GM12892 (cell line): ENCODE measurements at regions not wholly inside any gene's neighbourhood (a gene's known extent, or its start where the extent isn't known, plus 50 kb on each side); places are given as distances from the start of the nearest gene placed in this dataset.

Experiments
- DNase-seq: peaks from one replicate; pipeline ENCODE4 v3.0.0; 2011; ENCODE audit not compliant: insufficient read length
- FAIRE-seq: peaks from 2 replicates; lab custom pipeline; 2011; peaks lifted over from hg19 to GRCh38; lab: Jason Lieb, UNC
- POLR2A ChIP-seq: IDR thresholded peaks from 2 replicates; pipeline ENCODE4 v1.6.1; 2011; ENCODE audit warnings: low read depth, low read length, control low read depth
- POLR2AphosphoS5 ChIP-seq: IDR thresholded peaks from 2 replicates; pipeline ENCODE4 v1.6.1; 2011; ENCODE audit warnings: low read depth, low read length, control low read depth
- TAF1 ChIP-seq: IDR thresholded peaks from 2 replicates; pipeline ENCODE4 v1.6.1; 2011; ENCODE audit warnings: low read depth, mild to moderate bottlenecking, control low read depth, low read length, borderline replicate concordance

DNA sequence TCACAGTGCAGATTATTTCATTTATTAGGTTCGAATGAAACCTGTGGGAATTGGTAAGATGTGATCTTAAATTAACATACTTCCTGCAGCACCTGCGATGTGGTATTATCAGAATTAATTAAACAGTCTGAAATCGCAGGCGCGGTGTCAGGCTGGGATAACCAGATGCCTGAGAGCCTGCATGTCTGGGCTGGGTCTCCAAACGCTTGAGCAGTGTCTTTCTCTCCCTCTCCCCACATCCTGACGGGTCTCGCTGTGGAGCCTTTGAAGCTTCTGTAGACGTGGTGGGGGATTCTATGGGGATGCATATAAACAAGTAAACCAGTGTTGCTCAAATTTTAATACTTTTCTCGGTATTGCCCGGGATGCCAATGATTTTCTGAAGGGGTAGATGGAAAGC is 366.2 kb upstream of the SPRED2 start:
- TF ChIP-seq TAF1 (no peak), POLR2AphosphoS5 (no peak), POLR2A (no peak)
- DNase-seq (no peak), FAIRE-seq (no peak)

DNA sequence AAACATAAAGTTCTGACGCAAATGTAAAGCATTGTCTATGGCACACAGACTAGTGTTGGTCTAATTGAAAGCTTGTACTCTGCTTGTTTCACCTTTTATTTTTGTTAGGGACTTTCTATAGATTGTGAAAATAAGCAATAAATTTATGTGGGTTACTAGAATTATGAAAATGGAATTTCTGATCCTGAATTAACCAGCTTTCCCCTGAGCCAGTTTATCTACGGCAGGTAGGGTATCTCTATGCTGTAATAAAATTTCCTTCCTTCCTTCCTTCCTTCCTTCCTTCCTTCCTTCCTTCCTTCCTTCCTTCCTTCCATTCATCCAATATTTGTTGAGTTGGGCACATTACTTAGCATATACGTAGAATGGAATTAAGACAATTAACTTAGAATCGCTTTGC is 362.6 kb upstream of the SPRED2 start:
- TF ChIP-seq POLR2A, result no peak
- FAIRE-seq (no peak), DNase-seq (no peak)

DNA sequence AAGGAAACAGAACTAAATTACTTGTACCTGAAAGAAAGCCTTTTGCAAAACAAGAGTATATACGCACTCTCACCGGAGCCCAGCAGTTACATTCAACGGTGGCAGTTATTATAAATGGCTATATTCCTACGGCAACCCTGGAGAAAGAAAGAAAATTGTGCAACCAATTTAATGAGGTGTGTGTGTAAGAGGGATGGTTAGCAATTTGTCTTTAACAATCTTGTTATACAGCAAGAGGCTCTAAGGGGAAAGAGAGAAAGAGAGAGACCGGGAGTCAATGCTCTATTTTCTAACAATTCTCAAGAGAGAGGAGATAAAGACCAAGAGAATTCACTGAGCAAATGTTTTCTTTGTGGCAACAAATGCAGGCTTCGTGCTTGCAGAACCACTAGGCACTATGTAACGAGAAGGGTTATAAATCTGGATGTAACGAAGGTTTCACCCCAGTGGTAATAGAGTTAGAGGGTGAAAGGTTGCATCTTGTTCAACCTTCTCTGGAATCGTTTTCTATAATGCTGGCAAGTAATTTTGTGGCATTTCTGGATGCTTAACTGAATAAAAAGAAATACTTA is 359.1 kb upstream of the SPRED2 start:
- TF ChIP-seq POLR2A, result no peak
- no peak for TF ChIP-seq POLR2AphosphoS5
- TF ChIP-seq TAF1, result no peak
- FAIRE-seq (no peak), DNase-seq (no peak)

DNA sequence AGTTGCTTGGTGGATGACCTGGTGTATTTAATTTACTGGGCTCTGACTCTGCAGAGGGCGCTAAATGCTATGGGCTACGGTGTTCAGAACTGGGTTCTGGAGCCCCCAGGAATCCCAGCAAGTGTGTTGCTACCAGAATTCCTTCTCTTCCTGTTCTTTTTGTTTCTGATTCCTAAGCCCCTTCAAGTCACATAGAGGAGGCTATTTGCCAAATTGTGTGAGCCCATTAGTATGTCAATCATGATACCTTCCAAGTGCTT is 358.2 kb upstream of the SPRED2 start:
- DNase-seq (no peak), FAIRE-seq (no peak)
- no peak for TF ChIP-seq POLR2AphosphoS5
- no peak for TF ChIP-seq POLR2A
- TF ChIP-seq TAF1, result no peak

DNA sequence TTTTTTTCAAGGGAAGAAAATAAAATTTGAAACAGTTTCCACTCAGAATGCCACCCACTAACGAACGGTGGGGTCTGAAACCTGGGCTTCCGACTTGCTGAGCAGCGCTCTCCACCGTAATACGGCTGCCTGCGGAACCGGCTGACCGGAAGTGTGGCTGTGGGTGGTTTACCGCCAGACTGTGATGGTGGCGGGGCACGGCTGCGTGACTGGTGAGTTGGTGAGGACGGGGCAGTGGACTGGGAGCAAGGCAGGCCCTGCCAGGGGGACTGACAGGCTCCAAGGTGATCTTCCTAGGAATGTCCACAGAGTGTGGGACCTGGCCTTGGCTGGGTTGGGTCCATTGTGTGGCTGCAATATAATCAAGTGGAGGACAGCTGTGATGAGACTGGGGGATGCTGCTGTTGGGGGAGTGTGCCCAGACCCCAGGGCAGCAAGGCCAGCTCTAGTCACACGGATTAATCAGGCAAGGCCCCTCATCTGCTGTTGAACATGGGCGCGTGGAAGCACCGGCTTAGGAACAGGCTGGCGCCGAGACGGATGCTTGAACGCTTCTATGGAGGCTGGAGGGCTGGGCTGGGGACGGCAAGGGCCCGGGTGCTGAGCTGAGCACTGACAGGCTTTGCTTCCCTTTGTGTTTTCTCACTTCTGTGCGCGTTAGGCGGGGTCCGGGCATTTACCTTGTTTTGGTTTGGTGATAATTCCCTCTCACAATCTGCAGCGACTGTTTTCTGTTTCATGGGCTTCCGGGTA is 357.7 kb upstream of the SPRED2 start:
- FAIRE-seq, result no peak
- DNase-seq, result no peak
- TF ChIP-seq TAF1 (no peak), POLR2AphosphoS5 (no peak), POLR2A (no peak)

DNA sequence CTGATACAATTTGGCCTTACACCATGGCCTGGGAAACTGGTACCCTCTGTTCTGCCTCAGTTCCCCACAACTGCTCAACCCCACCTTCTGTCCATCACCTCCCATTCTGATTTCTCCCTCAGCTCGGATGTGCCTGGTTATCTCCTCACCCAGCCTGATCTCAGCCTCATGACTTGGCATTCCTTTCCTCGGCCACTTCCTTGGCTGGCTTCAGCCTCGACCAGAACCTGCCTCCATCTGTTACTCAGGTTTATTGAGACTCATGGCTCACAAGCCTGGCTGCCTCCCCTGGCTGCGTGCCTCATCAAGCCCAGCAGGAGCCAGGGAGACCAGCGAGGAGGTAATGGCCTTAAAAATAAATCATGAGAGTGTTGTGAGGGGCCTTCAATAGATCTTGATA is 356.2 kb upstream of the SPRED2 start:
- FAIRE-seq (no peak), DNase-seq (no peak)
- TF ChIP-seq POLR2AphosphoS5, result no peak

DNA sequence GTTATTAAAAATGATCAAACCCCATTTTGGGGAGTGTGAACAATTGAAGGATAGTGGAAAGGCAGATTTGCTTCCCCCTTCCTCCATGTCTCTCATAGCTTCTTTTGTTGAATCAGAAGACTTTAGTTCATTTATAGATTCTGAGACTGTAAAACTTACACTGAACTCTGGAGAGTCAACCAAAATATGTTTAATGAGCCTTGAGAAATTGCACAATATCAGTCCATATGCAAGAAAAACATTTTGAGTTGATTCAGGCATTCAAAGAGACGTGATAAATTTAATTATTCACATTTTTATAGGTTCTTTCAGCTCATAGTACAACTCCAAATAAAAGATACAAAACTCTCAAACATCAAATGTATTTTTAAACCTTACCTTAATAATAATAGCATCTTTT is 354.4 kb upstream of the SPRED2 start:
- no peak for TF ChIP-seq POLR2AphosphoS5
- TF ChIP-seq TAF1, result no peak
- no peak for TF ChIP-seq POLR2A
- FAIRE-seq (no peak), DNase-seq (no peak)

DNA sequence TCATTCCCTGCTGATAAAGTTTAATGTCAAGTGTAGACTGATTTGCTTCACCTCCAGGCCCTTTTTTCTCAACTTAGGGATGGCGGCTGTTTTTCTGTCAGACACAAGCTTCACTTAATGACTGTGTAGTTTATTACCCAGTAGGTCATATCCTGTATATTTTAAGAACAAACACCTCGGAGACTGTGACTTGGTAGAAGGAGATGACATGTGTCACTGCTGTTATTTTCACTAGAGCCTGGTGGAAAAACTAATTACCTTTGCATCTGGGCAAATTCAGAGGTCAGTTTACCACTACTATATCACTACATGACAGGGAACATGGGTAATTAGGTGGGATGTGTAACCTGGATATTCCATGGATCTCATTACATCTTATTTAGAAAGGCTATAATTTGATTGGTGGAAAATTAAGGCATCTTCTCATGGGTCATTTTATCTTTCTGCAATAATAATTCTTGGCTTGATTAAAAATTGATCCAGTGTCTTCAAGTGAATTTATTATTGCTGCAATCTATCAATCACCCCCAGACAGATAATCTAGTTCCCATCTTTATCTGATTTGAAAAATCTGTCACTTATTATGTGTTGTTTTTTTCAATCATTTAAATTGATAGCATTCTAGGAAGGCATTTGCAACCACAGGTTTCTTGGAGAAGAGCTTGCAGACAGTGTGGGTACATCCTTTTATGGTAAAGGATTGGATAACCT is 353.8 kb upstream of the SPRED2 start:
- FAIRE-seq (no peak), DNase-seq (no peak)
- TF ChIP-seq POLR2A (no peak), TAF1 (no peak), POLR2AphosphoS5 (no peak)

DNA sequence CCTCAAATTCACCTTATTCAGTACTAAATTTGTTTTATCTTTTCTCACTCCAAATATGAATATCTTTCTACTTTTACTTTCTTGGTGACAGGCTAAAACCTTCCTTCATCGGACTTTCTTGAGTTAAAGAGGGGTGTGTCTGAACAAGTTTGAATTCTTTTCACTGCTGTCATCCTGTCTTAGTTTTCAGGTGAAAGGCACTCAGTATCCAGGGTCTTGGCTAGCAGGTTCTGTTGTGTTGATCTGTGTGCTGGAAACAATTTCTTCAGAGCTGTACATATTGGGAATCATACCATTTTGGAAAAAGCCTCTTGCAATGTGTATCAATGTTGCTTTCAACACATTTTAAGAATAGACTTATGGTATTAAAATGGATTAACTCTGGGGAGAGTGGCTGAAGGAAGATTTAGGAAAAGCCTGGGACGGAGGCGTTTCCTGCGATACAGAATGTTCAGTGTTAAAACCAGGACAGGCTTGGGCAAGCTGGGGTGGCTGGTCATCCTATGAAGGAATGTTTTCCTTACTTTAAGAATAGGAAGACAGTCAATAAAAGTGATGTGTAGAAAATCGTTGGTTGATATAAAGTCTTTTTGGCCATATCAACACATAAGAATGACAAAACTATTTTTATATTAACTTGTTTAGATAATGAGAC is 350.7 kb upstream of the SPRED2 start:
- FAIRE-seq (no peak), DNase-seq (no peak)

DNA sequence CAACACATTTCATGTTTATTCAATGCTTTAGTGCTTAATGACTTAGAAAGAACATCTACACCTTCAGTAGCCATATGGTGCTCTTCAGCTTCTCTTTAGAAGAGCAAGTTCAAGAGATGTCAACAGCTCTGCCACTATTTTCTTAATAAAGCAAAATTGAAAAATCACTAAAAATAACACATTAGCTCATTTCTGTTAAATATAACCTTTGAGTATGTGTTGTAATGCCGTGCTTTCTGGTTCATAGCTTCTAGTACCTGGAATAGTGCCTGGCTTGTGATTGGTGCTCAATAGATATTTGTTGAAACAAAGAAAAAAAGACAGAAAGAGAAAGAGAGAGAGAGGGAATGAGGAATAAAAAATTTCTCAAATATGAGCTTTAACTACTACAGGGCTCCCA is 349.8 kb upstream of the SPRED2 start:
- DNase-seq (no peak), FAIRE-seq (no peak)
- TF ChIP-seq POLR2AphosphoS5 (no peak), TAF1 (no peak), POLR2A (no peak)

More for the DNA sequence above, 350.7 kb upstream of the SPRED2 start:
- TF ChIP-seq TAF1 (no peak), POLR2AphosphoS5 (no peak), POLR2A (no peak)

DNA sequence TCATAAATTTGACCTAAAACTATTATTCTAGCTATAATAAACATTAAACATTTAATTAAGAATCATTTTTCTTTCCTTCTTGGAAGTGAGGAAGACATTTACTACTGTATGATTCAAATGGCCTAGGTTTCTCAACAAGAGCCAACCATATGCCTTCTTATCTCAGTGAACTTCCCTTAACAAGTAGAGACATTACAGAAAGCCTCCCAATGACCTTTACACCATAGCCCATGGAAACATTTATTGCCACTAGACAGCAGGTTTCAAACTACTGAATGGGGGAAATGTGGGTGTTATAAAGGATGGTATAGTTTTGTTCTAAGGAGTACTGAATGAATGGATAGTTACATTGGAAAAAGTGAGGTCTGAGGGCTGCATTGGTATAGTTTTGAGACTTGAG is 349.4 kb upstream of the SPRED2 start:
- DNase-seq (no peak), FAIRE-seq (no peak)
- TF ChIP-seq POLR2A, result no peak
- TF ChIP-seq TAF1, result no peak
- TF ChIP-seq POLR2AphosphoS5, result no peak

DNA sequence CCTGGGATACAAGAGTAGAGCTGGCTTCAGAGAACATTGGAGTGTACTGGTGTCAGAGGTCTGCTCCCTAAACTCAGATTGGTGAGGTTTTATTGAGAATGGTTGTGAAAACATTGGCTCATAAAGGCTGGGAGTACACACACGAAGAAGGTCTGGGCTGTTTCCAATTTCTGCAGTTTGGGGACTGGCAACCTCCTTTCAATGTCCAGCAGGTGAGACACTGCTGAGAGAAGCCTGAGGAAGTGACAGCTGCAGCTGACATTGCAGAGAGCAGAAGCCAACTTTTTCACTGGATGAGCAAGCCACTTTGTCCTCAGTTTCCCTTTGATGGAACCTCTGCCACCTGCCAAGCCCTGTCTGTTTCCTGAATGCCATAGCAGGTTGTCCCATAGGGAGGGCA is 346.6 kb upstream of the SPRED2 start:
- no peak for DNase-seq
- no peak for TF ChIP-seq POLR2AphosphoS5
- TF ChIP-seq POLR2A, result no peak
- no peak for TF ChIP-seq TAF1
- FAIRE-seq, result no peak
